ENCODE measurements at regions not wholly inside any gene's neighbourhood (a gene's known extent, or its start where the extent isn't known, plus 50 kb on each side); places are given as distances from the start of the nearest gene placed in this dataset.

DNA sequence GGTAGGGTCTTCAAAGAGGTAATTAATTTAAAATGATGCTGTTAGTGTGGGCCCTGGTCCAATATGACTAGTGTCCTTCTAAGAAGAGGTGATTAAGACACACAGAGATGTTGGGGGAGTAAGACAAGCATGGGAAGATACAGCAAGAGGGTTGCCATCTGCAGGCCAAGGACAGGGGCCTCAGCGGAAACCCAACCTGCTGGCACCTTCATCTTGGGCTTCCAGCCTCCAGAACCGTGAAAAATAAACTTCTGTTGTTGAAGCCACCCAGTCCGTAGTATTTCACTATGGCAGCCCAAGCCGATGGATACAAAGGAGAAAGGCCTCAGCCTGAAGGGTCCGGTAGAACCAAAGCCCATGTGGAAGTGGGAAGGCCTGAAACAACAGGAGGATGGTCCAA is 161.7 kb upstream of the UBE2E1 start:
- DNase-seq (ENCODE audit: low read depth, low spot score): no peak

DNA sequence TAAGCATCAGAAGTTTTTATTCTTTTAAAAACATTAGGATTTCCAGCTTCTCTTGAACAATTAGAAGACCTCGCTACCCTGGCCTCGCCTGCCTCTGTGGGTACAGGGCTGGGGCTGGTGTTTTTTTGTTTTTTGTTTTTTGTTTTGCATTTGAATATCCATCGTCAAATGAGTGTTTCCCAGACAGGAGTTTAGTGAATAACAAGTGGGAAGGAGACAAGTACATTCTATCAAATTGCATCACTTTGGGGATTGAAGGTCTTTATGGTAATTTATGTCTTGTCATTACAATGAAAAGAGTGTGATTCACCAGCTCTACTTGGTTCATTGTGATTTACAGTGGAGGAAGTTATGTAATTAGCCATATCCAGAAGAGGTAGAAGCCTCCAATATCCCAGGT is 161.1 kb upstream of the UBE2E1 start:
- DNase-seq (ENCODE audit: low read depth, low spot score): peak; percentile 48

DNA sequence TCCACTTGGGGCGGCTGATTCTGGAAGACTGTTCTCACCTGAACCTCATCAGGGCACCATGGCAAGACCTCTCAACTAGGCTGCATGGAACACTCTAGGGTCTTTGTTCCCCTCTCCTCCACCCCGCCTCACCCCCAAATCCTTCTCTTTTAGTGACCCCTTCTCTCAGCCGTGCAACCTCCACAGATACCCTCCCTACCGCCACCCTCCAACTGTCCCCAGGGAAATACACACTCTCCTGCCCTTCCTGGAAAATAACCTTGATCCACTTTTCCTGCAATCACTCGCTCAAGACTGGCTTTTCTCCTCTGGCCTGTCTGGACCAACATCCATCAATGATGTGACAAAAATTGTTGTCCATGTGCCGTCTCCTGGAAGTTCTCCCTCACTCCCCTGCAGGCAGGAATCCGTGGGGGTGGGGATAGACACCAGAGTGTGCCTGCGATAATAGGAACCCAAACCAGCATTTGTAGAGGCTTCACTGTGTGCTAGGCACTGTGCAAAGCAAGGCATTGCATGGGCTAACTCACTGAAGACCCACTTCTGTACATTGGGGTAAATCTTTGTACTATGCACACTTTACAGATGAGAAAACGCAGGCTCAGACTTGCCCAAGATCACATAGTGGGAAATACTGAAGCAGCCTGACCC is 160.1 kb upstream of the UBE2E1 start:
- no peak for DNase-seq (ENCODE audit: low read depth, low spot score)

DNA sequence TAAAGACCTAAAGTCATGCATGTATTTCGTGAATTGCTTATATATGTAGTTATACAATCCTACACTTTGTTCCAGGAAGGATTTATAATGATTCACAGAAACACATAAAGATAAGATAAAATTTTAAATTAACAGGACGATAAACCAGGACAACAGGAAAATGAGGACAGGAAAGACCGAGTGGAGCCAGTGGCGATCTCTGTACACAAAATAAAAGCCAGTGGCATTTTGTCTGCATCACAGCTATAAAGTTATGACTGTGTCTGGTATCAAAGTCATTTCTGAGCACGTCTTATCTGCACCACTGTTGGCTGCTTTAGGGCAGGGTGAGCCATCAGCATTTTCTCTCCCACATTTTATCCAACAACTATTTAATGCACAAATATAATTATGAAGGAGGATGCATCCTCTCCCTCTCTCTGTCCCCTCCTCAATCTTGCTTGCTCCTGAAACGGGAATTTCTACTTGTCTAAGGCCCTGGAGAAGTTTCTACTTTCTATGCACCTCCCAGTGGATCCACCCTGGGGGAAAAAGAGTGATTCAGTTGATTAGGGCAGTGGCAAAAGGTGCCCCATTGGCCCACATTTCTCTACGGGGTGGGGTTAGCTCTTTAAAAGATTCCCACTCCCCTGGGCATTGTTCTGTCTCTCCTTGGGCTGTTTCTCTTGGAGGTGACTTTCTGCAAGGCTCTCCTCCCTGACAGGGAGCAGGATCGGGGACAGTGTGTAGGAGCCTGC is 159.4 kb upstream of the UBE2E1 start:
- no peak for DNase-seq (ENCODE audit: low read depth, low spot score)

- no peak for DNase-seq (ENCODE audit: low read depth, low spot score)
Observed at GRCh38 chr3:23647706-23648258, 158.0 kb upstream of the UBE2E1 start.

GRCh38 chr3:23648326-23648995 is 157.3 kb upstream of the UBE2E1 start:
- no peak for DNase-seq (ENCODE audit: low read depth, low spot score)

DNA sequence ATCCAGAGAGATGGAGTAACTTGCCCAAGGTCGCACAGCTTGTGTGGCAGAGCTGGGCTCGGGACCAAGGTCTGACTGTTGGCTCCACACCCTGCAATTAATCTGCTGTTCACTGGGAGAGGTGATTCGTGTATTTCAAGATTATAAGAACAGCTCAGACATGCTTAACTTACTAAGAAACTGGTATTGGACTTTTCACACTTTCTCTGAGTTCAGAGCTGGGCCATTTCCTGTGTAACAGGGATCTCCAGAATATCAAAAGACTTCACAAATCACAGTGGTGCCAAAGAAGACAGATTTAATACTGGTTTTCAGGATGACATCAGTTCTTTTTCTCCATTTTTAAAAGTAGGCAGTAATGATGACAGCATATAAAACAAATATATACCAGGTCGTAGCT is 156.8 kb upstream of the UBE2E1 start:
- DNase-seq (ENCODE audit: low read depth, low spot score): no peak

- DNase-seq (ENCODE audit: low read depth, low spot score): no peak
Observed at GRCh38 chr3:23649448-23649847, 156.3 kb upstream of the UBE2E1 start.

DNA sequence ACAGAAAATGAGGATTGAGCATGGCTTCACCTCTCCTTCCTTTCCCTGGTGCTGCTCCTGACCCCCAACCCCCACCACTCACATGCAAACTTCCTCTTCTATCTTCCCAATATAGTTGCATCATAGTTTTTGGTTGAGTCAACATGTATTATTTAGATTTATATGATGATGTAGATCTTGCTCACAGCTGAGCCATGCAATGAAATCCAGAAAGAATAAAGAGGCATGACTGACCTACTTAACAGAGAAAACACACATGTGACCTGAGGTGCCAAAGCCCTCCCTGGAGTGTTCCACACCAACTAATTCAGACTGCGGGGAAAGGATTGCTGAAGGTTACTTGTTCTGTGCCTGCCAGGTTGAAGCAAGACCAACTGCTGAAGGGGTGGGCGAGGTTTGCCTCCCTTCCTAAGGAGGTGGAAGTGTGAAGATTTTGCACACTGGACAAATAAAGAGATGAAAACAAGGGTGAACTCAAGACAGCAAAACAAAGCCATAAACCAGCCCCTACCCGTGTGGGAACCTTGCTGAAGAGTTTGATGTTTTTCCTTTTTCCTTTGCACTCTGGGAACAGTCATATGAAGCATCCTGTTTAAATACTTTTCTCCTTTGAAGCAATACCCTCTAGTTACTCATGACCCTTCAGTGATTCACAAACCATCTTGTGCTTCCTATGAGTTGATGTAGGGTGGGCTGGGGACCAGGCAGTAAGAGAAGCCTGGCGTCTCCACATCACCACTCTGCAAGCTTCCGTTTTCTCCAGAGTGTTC is 155.2 kb upstream of the UBE2E1 start:
- DNase-seq (ENCODE audit: low read depth, low spot score): no peak

DNA sequence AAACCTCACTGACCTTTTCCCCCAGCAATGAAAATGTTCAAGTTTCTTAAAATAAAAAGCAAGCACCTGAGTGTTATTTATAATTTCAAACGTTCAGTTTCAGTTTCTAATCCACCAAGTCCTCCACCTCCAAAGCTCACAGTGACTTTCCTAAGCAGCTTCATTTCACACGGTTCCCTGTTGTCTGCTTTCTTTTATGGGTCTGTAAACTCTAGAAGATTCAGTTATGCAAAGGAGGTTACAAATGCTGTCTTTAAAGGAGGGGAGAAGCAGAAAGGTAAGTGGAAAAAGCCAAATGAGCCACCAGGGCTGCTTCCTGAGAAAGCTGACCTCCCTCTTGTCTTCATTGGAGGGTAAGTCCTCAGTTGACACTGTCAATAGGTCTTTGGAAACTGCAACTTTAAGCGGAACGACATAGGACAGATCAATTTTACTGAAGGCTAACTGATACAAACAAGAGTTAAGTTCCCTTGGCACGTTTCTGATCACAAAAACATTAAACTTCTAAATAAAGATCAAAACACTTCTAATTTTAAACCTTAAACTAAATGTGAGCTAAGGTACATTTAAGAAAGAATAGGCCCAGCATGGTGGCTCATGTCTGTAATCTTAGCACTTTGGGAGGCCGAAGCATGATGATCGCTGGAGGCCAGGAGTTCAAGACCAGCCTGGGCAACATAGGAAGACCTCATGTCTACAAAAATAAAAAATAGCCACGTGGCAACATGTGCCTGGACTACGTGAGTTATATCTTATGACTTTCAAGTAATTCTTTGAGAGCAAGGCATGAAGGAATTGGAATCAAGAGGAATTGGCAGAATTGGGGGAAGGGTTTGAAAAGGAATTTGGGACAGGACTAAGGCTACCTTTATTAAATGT is 151.9 kb upstream of the UBE2E1 start:
- DNase-seq (ENCODE audit: low read depth, low spot score): no peak

- DNase-seq (ENCODE audit: low read depth, low spot score): no peak
Observed at GRCh38 chr3:23654571-23654970, 151.2 kb upstream of the UBE2E1 start.

GRCh38 chr3:23655749-23656148 is 150.0 kb upstream of the UBE2E1 start:
- no peak for DNase-seq (ENCODE audit: low read depth, low spot score)

- DNase-seq (ENCODE audit: low read depth, low spot score): no peak
Observed at GRCh38 chr3:23656199-23656598, 149.6 kb upstream of the UBE2E1 start.

DNA sequence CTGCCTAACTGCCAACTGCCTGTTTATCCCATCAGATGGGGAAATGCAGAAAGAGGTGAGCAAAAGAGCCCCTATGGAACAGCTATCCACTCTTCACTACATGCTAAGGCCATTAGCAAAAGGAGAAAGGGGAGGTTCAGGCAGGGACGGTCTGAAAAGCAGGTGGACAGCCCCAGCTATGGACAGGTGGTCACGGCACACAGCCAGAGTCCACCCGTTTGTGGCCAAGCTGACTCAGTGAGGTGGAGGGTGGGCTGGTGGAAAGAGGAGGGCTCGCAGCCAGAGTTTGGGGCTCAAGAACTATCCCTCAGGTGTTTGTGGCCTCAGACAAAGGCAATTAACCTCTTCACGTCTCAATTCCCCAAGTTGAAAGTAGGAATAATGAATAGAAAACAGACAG is 148.9 kb upstream of the UBE2E1 start:
- no peak for DNase-seq (ENCODE audit: low read depth, low spot score)

DNA sequence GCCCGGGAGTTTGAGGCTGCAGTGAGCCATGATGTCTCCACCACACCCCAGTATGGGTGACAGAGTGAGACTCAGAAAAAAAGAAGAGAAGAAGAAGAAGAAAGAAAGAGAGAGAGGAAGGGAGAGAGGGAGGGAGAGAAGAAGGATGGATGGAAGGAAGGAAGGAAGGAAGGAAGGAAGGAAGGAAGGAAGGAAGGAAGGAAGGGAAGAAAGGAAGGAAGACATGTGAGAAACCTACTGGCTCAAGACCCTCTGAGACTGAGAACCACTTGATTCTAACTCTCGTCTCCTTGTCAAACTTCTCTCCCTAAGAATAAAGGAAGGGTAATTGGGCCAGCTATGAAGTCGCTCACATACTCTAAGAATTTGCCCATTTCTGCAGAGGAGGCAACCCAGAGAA is 148.1 kb upstream of the UBE2E1 start:
- no peak for DNase-seq (ENCODE audit: low read depth, low spot score)

DNA sequence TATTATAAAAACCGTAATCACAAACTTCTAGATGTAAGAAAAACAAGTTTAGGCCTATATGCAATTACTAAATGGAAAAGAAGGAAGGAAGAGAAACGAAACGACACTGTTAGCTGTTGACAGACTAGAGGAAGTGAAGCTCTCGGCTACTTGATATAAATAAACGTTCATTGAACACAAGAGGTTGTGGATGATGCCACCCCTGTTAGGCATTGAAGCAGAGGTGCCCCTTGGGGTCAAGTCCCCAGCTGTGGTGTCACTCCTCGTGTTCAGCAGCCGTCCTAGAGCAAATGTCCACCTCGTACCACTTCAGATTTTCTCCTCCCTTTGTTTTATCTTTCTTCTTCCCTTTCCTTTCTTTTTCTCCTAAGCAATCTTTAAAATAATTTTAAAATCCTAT is 146.5 kb upstream of the UBE2E1 start:
- no peak for DNase-seq (ENCODE audit: low read depth, low spot score)

DNA sequence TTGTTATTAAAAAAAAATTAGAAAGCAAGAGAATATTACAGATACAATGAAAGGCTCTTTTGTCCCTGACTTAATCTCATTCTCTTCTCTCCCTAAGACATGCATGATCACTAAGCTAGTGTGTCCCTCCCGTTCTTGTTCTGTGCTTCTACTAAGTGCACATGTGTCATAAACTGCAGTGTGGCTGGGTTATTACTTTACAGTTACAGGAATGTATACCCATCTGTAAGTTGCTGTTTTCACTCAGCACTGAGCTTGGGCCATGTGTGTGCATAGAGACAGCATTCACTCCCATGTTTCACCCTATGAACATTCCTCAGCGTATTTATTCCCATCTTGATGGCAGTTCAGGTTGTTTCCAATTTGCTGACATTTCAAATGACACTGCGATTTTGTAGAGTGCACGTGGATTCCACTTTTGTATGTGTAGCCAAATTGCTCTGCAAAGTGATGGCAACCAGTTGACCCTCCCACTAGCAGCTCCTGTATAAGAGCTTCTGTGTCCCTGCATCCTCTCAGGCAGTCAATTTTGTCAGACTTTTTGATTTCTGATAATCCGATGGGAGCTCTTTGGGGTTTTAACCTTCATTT is 145.8 kb upstream of the UBE2E1 start:
- DNase-seq (ENCODE audit: low read depth, low spot score): no peak

GRCh38 chr3:23662079-23662617 is 143.6 kb upstream of the UBE2E1 start:
- no peak for DNase-seq (ENCODE audit: low read depth, low spot score)

GRCh38 chr3:23663246-23663645 is 142.5 kb upstream of the UBE2E1 start:
- DNase-seq (ENCODE audit: low read depth, low spot score): no peak

DNA sequence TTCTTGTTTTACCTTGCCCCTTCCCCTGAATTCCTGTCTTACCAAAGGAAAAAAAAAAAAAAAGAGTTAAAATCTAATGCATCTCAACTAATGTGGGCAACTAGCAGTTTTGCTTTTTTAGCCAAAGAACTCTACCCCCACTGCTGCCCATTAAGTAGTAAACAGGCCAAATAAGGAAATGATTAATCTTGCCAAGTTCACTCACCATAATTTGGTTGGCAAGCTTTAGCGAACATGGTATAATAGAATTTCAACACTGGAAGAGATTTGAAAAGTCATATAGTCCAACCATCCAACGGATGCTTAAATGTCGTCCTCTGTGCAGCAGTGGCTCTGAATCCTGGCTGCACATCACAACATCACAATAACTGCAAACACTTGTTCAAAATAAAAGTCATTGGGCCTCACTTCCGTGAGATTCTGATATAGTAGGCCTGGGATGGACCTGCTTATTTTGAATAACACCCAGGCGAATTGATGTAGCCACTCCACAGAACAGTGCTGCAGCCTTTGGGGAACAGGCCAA is 142.0 kb upstream of the UBE2E1 start:
- DNase-seq (ENCODE audit: low read depth, low spot score): no peak
